Loucy (cell line): ENCODE measurements at regions not wholly inside any gene's neighbourhood (a gene's known extent, or its start where the extent isn't known, plus 50 kb on each side); places are given as distances from the start of the nearest gene placed in this dataset.
"Not testable (repeated sequence)": the region's sequence is repeated elsewhere in the genome, so short reads cannot be mapped to it uniquely, and the experiment has no call there.

Source experiments
- H2AFZ ChIP-seq: fragments of 200-600 bp; sonication (generic); 2 replicates; pipeline ENCODE4 v1.6.0; 2016; ENCODE audit warnings: antibody characterized with exemption, mild to moderate bottlenecking, low read length, moderate library complexity
- H3F3A ChIP-seq: fragments of 200-600 bp; 2 replicates; pipeline ENCODE4 v1.6.0; 2016; ENCODE audit warnings: antibody characterized with exemption, low read depth, mild to moderate bottlenecking
- H3K27me3 ChIP-seq: fragments of 200-600 bp; sonication (generic); 2 replicates; pipeline ENCODE4 v1.6.1; 2014; ENCODE audit warnings: low read length, mild to moderate bottlenecking; ENCODE audit not compliant: insufficient read depth, poor library complexity, severe bottlenecking
- H3K36me3 ChIP-seq: fragments of 200-600 bp; sonication (generic); 2 replicates; pipeline ENCODE4 v1.6.1; 2016; ENCODE audit warnings: low read length; ENCODE audit not compliant: insufficient read depth
- H3K4me1 ChIP-seq: fragments of 200-600 bp; sonication (generic); 2 replicates; pipeline ENCODE4 v1.5.1; 2014; ENCODE audit warnings: low read length, mild to moderate bottlenecking; ENCODE audit not compliant: insufficient read depth, poor library complexity, severe bottlenecking
- H3K4me2 ChIP-seq: fragments of 200-600 bp; sonication (generic); 2 replicates; pipeline ENCODE4 v1.6.0; 2014; ENCODE audit warnings: antibody characterized with exemption, low read length, low read depth, mild to moderate bottlenecking; ENCODE audit not compliant: poor library complexity, severe bottlenecking
- H3K4me3 ChIP-seq: fragments of 200-600 bp; sonication (generic); 2 replicates; pipeline ENCODE4 v1.5.1; 2014; ENCODE audit warnings: low read length, mild to moderate bottlenecking, mixed read lengths; ENCODE audit not compliant: poor library complexity, severe bottlenecking
- H3K79me2 ChIP-seq: fragments of 200-600 bp; sonication (generic); 2 replicates; pipeline ENCODE4 v1.6.1; 2014; ENCODE audit warnings: low read length; ENCODE audit not compliant: insufficient read depth
- H3K9ac ChIP-seq: fragments of 200-600 bp; sonication (generic); 2 replicates; pipeline ENCODE4 v1.6.0; 2014; ENCODE audit warnings: mild to moderate bottlenecking, low read depth, low read length, moderate library complexity; ENCODE audit not compliant: poor library complexity, severe bottlenecking
- H3K9me2 ChIP-seq: fragments of 200-600 bp; sonication (generic); replicated peaks from 2 replicates; pipeline ENCODE4 v1.6.1; 2016; ENCODE audit warnings: low read depth, low read length, mixed read lengths
- H3K9me3 ChIP-seq: fragments of 200-600 bp; sonication (generic); 2 replicates; pipeline ENCODE4 v1.6.1; 2014; ENCODE audit warnings: mild to moderate bottlenecking, antibody characterized with exemption, low read length, low read depth; ENCODE audit not compliant: insufficient read depth
- H4K20me1 ChIP-seq: fragments of 200-600 bp; sonication (generic); 2 replicates; pipeline ENCODE4 v1.6.0; 2014; ENCODE audit warnings: antibody characterized with exemption, low read length, mild to moderate bottlenecking; ENCODE audit not compliant: insufficient read depth, poor library complexity, severe bottlenecking
- EZH2phosphoT487 ChIP-seq: fragments of 200-600 bp; IDR thresholded peaks from 2 replicates; pipeline ENCODE4 v1.6.1; 2018; ENCODE audit warnings: antibody characterized with exemption, mild to moderate bottlenecking, moderate library complexity, borderline replicate concordance
- TF ChIP-seq, protein P1 (sequence below): fragments of 200-600 bp; sonication (generic); conservative IDR thresholded peaks from 2 replicates; pipeline ENCODE4 v1.5.1; 2014; ENCODE audit warnings: mild to moderate bottlenecking, antibody characterized with exemption, low read length

DNA sequence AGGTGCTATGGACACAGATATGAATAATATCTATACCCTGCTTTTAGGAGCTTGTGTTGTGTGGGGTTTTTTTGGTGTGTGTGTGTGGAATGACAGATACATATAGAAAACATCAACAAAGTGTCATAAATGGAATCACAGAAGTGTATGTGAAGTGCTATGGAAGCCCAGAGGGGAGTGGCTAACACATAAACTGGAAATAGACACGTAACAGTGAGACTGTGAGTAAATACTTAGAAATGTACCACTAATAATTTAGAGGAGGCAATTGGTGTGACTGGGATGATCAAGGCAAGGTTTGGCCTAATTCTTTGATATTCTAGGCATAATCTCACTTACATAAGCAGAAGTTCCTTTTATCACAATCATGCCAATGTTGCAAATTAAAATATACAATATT, 169.3 kb upstream of the TENM4 start:
- TF ChIP-seq EZH2phosphoT487 = no peak
- TF ChIP-seq, protein P1, sequence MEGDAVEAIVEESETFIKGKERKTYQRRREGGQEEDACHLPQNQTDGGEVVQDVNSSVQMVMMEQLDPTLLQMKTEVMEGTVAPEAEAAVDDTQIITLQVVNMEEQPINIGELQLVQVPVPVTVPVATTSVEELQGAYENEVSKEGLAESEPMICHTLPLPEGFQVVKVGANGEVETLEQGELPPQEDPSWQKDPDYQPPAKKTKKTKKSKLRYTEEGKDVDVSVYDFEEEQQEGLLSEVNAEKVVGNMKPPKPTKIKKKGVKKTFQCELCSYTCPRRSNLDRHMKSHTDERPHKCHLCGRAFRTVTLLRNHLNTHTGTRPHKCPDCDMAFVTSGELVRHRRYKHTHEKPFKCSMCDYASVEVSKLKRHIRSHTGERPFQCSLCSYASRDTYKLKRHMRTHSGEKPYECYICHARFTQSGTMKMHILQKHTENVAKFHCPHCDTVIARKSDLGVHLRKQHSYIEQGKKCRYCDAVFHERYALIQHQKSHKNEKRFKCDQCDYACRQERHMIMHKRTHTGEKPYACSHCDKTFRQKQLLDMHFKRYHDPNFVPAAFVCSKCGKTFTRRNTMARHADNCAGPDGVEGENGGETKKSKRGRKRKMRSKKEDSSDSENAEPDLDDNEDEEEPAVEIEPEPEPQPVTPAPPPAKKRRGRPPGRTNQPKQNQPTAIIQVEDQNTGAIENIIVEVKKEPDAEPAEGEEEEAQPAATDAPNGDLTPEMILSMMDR = no peak
- Histone ChIP-seq H3K4me2 (no peak overlapping the region), H2AFZ (no peak overlapping the region), H3K9ac (no peak overlapping the region), H3F3A (no peaks in the 10 kb centered on the region), H3K27me3 (no peaks in the 10 kb centered on the region), H3K4me1 (no peaks in the 10 kb centered on the region), H3K79me2 (no peaks in the 10 kb centered on the region), H3K4me3 (no peak overlapping the region), H3K9me2 (no peaks in the 10 kb centered on the region), H3K9me3 (no peaks in the 10 kb centered on the region; the same call in 1 of the 2 replicates), H4K20me1 (no peaks in the 10 kb centered on the region), H3K36me3 (no peaks in the 10 kb centered on the region)

DNA sequence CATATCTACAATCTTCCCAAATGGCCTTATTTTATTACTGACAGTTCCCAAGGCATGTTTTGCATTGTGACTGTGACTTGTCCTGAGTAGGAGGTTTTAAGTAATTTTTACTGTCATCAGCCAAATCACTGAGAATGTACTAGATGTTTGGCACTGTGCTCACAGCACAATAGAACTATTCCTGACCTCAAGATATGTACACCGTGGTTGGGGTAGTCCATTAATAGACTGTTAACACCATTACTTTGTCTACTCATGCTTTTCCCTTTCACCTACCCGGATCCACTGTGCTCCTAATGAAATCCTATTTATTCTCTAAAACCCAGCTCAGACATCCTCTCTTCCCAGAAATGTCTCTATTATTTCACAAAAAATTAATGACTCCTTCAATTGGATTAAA, 168.7 kb upstream of the TENM4 start:
- TF ChIP-seq, protein P1 = no peak
- no peak for TF ChIP-seq EZH2phosphoT487
- Histone ChIP-seq H3K9me2 (no peaks in the 10 kb centered on the region), H3K79me2 (no peaks in the 10 kb centered on the region), H3F3A (no peaks in the 10 kb centered on the region), H3K4me1 (no peaks in the 10 kb centered on the region), H3K9ac (no peak overlapping the region), H3K4me3 (no peak overlapping the region), H3K27me3 (no peaks in the 10 kb centered on the region), H4K20me1 (no peaks in the 10 kb centered on the region), H2AFZ (no peak overlapping the region), H3K4me2 (no peak overlapping the region), H3K36me3 (no peaks in the 10 kb centered on the region), H3K9me3 (no peaks in the 10 kb centered on the region; the same call in 1 of the 2 replicates)

DNA sequence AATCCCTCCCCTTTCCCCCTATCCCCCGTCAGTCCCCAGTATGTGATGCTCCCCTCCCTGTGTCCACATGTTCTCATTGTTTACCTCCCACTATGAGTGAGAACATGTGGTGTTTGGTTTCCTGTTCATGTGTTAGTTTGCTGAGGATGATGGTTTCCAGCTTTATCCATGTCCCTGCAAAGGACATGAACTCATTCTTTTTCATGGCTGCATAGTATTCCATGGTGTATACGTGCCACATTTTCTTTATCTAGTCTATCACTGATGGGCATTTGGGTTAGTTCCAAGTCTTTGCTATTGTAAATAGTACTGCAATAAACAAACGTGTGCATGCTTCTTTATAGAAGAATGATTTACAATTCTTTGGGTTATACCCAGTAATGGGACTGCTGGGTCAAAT, 165.6 kb upstream of the TENM4 start:
- not testable (repeated sequence) for H3K4me1 ChIP-seq, H3K36me3 ChIP-seq, H2AFZ ChIP-seq, H3K27me3 ChIP-seq, H4K20me1 ChIP-seq, H3K79me2 ChIP-seq, H3K4me3 ChIP-seq, H3K9me2 ChIP-seq, H3K9ac ChIP-seq, H3K9me3 ChIP-seq, H3K4me2 ChIP-seq, H3F3A ChIP-seq

DNA sequence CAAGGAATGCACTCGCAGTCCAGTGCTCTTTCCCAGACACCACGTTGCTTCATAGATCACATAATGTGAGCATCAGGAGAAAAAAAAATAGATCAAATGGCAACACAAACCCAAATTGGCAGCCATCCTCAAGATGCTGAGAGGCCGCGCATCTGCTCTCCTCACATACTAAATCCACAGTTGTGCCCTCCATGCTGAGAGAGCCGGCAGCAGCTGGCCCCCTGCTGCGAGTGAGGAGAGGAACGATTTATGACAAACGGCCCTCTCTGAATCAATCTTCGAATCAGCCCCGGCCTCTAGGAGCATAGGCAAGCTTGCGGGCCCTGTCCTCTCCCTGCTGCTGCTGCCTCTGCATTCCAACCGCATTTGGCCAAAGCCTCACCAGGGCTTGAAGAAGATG, 159.9 kb upstream of the TENM4 start:
- Histone ChIP-seq H3K9me3 (no peaks in the 10 kb centered on the region; the same call in 1 of the 2 replicates), H3K4me1 (no peaks in the 10 kb centered on the region), H2AFZ (no peak overlapping the region), H3K27me3 (no peaks in the 10 kb centered on the region), H3K4me2 (no peak overlapping the region), H3K36me3 (no peaks in the 10 kb centered on the region), H3K9me2 (no peaks in the 10 kb centered on the region), H3K79me2 (no peaks in the 10 kb centered on the region), H3F3A (no peaks in the 10 kb centered on the region), H4K20me1 (no peaks in the 10 kb centered on the region), H3K9ac (no peak overlapping the region), H3K4me3 (no peak overlapping the region)
- TF ChIP-seq, protein P1 = no peak
- no peak for TF ChIP-seq EZH2phosphoT487
